OCI-LY3 (cell line): ENCODE measurements at regions not wholly inside any gene's neighbourhood (a gene's known extent, or its start where the extent isn't known, plus 50 kb on each side); places are given as distances from the start of the nearest gene placed in this dataset.

ENCODE experiments used
- H2AFZ ChIP-seq: fragments of 200-600, 300-600 bp; shearing (Covaris generic); 2 replicates; pipeline ENCODE4 v1.6.0; 2014; ENCODE audit warnings: antibody characterized with exemption, low read depth, low read length
- H3K27ac ChIP-seq: fragments of 200-600, 300-600 bp; sonication (generic); 2 replicates; pipeline ENCODE4 v1.5.1; 2014; ENCODE audit warnings: mild to moderate bottlenecking, low read length, moderate library complexity, mixed read lengths
- H3K27me3 ChIP-seq: fragments of 200-600, 300-600 bp; sonication (generic); 2 replicates; pipeline ENCODE4 v1.6.1; 2014; ENCODE audit warnings: low read depth, low read length, mixed read lengths
- H3K36me3 ChIP-seq: fragments of 200-600, 300-600 bp; sonication (generic); replicated peaks from 2 replicates; pipeline ENCODE3; 2014; ENCODE audit warnings: low read depth, low read length, mixed read lengths
- H3K4me1 ChIP-seq: fragments of 300-600, 200-600 bp; sonication (generic); 2 replicates; pipeline ENCODE4 v1.6.1; 2014; ENCODE audit warnings: low read length, mixed read lengths
- H3K4me2 ChIP-seq: fragments of 200-600, 300-600 bp; sonication (generic); 2 replicates; pipeline ENCODE4 v1.6.1; 2014; ENCODE audit warnings: low read length, mixed read lengths
- H3K4me3 ChIP-seq: fragments of 300-600, 200-600 bp; sonication (generic); 2 replicates; pipeline ENCODE4 v1.5.1; 2014; ENCODE audit warnings: antibody characterized with exemption, mild to moderate bottlenecking, low read length, moderate library complexity
- H3K79me2 ChIP-seq: fragments of 300-600, 200-600 bp; shearing (Covaris generic); 2 replicates; pipeline ENCODE4 v1.6.1; 2014; ENCODE audit warnings: mild to moderate bottlenecking, low read length, mixed read lengths
- H3K9ac ChIP-seq: fragments of 300-600, 200-600 bp; shearing (Covaris generic); 2 replicates; pipeline ENCODE4 v1.6.0; 2014; ENCODE audit warnings: mild to moderate bottlenecking, low read length, moderate library complexity
- H3K9me3 ChIP-seq: fragments of 200-600, 300-600 bp; shearing (Covaris generic); 2 replicates; pipeline ENCODE4 v1.6.1; 2014; ENCODE audit warnings: low read length, mixed read lengths; ENCODE audit not compliant: insufficient read depth
- H4K20me1 ChIP-seq: fragments of 200-600, 300-600 bp; sonication (generic); 2 replicates; pipeline ENCODE4 v1.6.1; 2016; ENCODE audit warnings: low read length, mixed read lengths; ENCODE audit not compliant: insufficient read depth
- EZH2phosphoT487 ChIP-seq: fragments of 200-600 bp; shearing (Covaris generic); IDR thresholded peaks from 2 replicates; pipeline ENCODE4 v1.6.1; 2018; ENCODE audit warnings: antibody characterized with exemption, mixed run types, low read depth
- TF ChIP-seq, protein P1 (sequence below): fragments of 200-600, 300-600 bp; sonication (generic); IDR thresholded peaks from 2 replicates; pipeline ENCODE4 v1.5.1; 2014; ENCODE audit warnings: antibody characterized with exemption, low read length, low read depth

DNA sequence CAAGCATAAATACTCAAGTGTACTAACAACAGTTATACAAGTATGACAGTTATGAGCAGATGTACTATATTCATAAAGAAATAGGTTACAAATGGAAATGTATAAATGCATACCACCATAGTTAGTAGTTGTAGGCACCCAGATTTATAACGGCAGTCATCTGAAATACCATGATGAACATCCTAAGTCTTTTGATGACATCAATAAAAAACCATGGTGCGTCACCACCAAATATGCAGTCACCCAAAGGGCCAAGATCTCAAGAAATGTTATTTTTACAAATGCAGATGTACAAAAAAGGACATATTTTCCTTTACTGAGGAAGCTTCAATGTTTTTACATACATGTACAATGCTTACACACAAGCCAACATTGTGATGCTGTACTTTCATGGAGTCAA lies 70.8 kb upstream of the XPA start:
- no peak overlapping the region for H3K4me2 ChIP-seq

GRCh38 chr9:97768746-97769145 lies 71.6 kb upstream of the XPA start:
- TF ChIP-seq, protein P1, sequence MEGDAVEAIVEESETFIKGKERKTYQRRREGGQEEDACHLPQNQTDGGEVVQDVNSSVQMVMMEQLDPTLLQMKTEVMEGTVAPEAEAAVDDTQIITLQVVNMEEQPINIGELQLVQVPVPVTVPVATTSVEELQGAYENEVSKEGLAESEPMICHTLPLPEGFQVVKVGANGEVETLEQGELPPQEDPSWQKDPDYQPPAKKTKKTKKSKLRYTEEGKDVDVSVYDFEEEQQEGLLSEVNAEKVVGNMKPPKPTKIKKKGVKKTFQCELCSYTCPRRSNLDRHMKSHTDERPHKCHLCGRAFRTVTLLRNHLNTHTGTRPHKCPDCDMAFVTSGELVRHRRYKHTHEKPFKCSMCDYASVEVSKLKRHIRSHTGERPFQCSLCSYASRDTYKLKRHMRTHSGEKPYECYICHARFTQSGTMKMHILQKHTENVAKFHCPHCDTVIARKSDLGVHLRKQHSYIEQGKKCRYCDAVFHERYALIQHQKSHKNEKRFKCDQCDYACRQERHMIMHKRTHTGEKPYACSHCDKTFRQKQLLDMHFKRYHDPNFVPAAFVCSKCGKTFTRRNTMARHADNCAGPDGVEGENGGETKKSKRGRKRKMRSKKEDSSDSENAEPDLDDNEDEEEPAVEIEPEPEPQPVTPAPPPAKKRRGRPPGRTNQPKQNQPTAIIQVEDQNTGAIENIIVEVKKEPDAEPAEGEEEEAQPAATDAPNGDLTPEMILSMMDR: no peak
- no peak for TF ChIP-seq EZH2phosphoT487
- Histone ChIP-seq H3K4me3 (no peak overlapping the region), H3K9ac (no peak overlapping the region), H3K4me2 (no peak overlapping the region), H3K27me3 (peaks cover 19% of the 10 kb centered on the region), H3K9me3 (no peaks in the 10 kb centered on the region), H3K4me1 (no peaks in the 10 kb centered on the region), H4K20me1 (no peaks in the 10 kb centered on the region), H3K79me2 (no peaks in the 10 kb centered on the region), H3K27ac (no peak overlapping the region), H3K36me3 (no peaks in the 10 kb centered on the region), H2AFZ (no peak overlapping the region)

More for the DNA sequence above, 70.8 kb upstream of the XPA start:
- Histone ChIP-seq H3K27me3 (peaks cover 13% of the 10 kb centered on the region), H3K36me3 (no peaks in the 10 kb centered on the region), H3K4me3 (no peak overlapping the region), H3K9me3 (no peaks in the 10 kb centered on the region), H3K4me1 (no peaks in the 10 kb centered on the region), H4K20me1 (no peaks in the 10 kb centered on the region), H3K27ac (no peak overlapping the region), H2AFZ (no peak overlapping the region), H3K9ac (no peak overlapping the region), H3K79me2 (no peaks in the 10 kb centered on the region)
- TF ChIP-seq EZH2phosphoT487: no peak
- TF ChIP-seq, protein P1: no peak

DNA sequence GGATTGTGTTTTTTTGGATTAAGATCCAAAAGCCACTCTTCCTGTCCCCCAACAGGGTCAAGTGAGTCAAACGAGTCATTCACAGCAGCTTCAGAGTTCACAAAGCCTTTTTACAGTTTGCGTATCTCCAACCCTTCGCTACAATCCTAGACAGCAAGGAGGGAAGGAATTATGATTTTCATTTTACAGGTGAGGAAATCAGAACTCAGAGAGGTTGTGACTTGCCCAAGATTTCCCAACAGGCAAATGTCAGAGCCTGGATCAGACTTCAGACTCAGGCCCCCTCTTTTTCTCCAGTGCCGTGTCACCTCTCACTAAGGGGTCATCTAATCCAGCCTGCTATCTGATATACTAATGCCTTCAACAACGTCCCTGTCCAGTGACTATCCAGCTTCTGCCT lies 72.1 kb upstream of the XPA start:
- TF ChIP-seq, protein P1: no peak
- TF ChIP-seq EZH2phosphoT487: no peak
- Histone ChIP-seq H3K4me3 (no peak overlapping the region), H3K27me3 (peaks cover 22% of the 10 kb centered on the region), H4K20me1 (no peaks in the 10 kb centered on the region), H3K36me3 (no peaks in the 10 kb centered on the region), H3K27ac (no peak overlapping the region), H3K4me1 (no peaks in the 10 kb centered on the region), H3K9ac (no peak overlapping the region), H2AFZ (no peak overlapping the region), H3K4me2 (no peak overlapping the region), H3K79me2 (no peaks in the 10 kb centered on the region), H3K9me3 (no peaks in the 10 kb centered on the region)

DNA sequence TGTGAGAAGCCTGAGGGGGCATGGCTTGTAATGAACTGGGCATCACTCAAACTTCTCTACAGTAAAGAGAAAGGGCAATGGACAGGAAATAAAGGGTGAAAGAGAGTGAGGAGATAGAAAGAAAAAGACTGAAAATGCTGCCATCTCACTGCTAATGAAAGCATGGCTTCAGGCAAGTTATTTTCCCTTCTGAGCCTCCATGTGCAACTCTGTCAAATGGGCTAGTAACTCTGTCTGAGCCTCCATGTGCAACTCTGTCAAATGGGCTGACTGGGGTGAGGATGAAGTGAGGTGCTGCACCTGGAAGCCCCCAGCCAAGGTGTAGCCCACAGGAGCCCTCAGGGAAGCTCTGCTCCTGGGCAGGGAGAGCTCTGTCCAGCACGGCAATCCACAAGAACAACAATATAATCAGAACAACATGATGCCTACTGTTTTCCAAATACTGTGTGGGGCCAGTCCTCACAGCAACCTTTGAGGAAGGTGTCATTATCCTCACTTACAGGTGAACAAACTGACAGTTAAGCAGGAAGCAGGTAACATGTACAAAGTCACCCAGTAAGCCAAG lies 73.8 kb upstream of the XPA start:
- Histone ChIP-seq H3K9me3 (no peaks in the 10 kb centered on the region), H3K27ac (no peak overlapping the region), H3K4me3 (no peak overlapping the region), H3K79me2 (no peaks in the 10 kb centered on the region), H3K36me3 (no peaks in the 10 kb centered on the region), H3K27me3 (peaks cover 35% of the 10 kb centered on the region; the same call in 1 of the 2 replicates), H3K4me1 (no peaks in the 10 kb centered on the region), H4K20me1 (no peaks in the 10 kb centered on the region), H3K4me2 (no peak overlapping the region), H2AFZ (no peak overlapping the region), H3K9ac (no peak overlapping the region)
- no peak for TF ChIP-seq EZH2phosphoT487
- TF ChIP-seq, protein P1: no peak
